GM19467 (cell line): ENCODE measurements at regions not wholly inside any gene's neighbourhood (a gene's known extent, or its start where the extent isn't known, plus 50 kb on each side); places are given as distances from the start of the nearest gene placed in this dataset.

Source experiments
- ATAC-seq: cut with Tn5 transposase; IDR thresholded peaks from one replicate; pipeline ENCODE4 v1.9.1; 2021; ENCODE audit warnings: mild to moderate bottlenecking, moderate library complexity; ENCODE audit not compliant: unreplicated experiment

DNA sequence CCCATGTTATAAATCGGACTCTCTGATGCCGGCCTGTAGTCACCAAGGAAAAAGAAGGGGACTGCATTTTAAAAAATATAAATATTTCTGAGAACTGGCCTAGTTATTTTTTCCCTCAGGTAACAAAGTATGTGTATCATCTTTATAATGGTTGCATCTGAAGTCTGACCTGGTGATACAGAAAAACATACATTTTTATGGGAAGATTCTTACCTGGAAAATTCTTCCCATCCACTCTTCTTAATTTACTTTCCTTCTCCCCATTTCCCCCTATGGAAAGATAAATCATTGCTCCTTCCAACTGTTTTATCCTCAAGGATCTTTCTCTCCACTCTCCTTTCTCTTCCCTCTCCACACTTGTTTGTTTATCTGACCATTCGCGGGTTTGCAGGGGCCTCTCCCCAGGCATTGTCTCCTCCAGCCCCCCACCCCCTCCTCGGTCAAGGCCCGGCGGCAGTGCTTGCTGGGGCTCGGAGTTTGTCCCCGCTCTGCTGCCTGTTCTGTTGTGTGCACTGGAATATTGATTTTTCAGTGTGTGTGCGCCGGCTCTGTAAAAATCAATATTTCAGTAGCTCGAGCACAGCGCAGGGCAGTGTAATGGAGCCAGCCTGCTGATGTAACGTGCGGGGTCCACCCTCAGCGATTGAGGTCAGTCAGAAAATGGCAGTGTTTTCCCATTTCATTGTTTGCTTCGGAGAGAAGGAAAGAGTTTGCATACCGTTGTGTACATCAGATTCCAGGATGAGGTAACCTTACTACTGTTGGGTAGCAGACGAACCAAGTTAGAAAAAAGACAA is 199.5 kb upstream of the NFE2L3 start:
- ATAC-seq, result no peak

DNA sequence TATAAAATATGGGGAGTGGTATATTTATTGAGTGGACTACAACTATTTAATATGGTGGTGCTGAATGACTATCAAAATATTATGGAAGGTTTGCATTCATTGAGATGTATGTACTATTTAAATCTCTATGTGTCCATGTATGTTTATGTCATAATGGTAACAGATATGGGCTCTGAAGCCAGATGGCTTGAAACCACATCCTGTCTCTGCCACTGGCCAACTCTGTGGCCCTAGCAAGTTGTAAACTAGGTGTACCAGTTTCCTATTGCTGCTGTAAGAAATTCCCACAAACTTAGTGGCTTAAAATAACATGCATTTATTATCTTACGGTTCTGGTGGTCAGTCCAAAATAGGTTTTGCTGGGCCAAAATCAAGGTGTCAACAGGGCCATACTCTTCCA is 198.1 kb upstream of the NFE2L3 start:
- ATAC-seq, result no peak

DNA sequence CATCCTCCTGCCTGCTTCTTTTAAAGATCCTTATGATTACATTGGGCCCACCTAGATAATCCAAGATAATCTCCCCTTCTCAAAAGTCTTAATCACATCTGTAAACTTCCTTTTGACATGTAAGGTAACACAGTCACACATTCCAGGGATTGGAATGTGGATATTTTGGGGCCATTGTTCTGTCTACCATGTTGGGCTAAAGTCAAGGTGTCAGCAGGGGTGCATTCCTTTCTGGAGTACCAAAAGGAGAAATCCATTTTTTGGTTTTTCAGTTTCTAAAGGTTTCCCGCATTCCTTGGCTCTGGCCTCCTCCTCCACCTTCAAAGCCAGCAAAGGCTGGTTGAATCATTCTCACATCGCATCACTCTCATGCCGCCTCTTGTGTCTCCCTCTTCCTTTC is 197.6 kb upstream of the NFE2L3 start:
- no peak for ATAC-seq

DNA sequence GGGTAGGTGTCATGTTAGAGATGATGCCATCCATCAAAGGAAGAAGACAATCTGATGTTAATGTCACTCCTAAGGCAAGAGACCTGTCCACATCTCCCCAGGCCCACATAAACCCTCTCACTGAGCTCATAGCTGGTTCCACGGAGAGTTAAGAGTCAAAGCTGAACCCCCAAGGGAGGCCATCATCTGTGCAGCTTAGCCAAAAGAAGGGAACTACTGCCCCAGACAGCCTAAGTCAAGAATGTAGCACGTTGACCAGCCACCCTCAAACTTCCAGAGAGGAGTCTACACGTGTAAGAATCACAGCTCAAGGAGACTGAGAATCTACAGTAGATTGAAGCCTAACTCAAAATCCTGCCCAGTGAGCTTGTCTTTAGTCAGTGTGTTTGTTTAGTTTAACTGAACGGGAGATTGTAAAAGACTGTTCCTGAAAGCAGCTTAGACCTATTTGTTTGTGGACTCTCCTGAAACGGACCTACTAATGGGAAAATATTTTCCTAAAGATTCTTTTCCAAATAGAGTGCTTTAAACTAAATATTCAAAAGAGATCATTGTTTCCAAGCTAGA is 192.7 kb upstream of the NFE2L3 start:
- ATAC-seq, result no peak

DNA sequence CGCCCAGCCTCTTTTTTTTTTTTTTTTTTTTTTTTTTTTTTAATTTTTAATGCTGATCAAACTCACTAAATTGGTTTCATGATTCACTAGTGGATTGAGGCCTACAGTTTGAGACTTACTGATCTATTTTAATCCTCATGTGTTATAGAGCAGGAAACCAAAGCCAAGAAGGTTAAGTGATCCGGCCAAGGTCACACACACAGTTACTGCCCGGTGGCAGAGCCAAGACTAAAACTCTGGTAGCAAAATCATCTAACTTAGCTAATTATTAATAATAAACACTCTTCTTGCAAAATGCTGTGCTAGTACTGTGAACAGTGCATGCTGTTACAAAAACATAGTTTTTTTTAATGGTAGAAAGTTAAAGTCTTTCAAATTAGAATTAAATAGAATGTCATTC is 188.3 kb upstream of the NFE2L3 start:
- no peak for ATAC-seq

DNA sequence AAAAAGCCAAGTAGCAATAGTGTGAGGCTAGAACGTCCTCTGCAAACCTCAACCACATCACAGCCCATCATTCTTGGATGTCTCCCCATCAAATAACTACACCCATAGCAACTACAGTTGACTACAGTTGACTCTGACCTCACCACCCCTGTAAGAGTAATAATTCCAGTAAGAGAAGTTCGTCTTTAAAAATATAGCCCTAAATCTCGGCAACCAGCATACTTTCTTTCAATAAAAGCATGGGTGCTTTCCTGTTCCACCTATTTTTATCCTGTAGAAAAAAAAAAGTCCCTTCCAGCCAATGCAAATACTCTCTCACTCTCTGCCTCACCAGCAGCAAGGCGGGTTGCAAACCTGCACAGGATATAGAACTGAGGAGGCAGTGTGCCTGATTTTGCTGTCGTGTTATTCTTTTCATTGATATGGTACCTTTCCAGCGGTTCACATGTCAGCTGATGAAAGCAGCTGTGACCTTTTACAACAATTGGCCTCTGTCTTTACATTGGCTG is 187.5 kb upstream of the NFE2L3 start:
- ATAC-seq, result peak; percentile 22

DNA sequence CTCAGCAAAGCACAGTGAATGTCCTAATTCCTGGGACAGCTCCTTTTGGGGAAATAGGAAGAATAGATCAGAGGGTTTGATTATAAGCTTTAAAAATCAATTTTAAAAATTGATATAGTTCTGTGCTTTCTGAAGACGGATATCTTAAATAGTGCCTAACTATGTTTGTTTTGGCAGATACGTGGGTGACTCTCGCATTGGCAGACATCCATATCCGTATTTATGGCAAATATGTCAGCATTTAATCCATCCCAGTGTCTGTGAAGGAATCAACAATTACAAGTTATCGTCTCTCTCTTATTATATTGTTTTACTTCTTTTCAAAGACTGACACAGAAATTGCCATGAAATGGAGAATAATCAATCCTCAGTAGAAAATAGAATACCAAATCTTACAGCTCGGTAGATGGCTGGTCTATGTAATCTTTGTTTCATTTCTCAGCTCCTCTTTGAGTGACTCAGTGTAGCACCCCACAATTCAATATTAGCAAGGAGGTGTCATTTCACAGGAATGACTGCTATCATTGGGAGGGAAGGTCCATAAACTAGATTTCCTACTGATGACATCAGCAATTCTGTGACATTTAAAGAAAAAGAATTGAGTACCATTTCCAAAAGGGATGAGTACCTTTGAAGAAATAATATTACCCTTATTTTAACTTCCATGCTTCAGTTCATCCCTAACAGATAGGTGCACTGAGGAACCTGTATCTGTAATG is 186.4 kb upstream of the NFE2L3 start:
- no peak for ATAC-seq

DNA sequence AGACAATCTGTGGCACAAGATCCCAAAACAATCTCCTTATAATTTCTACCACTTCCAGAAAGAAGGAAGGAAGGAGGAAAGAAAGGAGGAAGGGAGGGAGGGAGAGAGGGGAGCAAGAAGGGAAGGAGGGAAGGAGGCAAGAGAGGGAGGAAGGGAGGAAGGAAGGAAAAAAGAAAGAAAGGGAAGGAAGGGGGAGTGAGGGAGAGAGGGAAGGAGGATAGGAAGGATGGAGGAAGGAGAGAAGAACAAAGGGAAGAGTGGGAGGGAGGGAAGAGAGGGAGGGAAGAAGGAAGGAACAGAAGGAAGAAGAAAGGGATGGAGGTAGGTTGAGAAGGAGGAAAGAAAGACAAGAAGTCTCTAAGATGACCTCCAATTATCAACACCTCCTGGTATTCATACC is 185.5 kb upstream of the NFE2L3 start:
- ATAC-seq, result no peak

DNA sequence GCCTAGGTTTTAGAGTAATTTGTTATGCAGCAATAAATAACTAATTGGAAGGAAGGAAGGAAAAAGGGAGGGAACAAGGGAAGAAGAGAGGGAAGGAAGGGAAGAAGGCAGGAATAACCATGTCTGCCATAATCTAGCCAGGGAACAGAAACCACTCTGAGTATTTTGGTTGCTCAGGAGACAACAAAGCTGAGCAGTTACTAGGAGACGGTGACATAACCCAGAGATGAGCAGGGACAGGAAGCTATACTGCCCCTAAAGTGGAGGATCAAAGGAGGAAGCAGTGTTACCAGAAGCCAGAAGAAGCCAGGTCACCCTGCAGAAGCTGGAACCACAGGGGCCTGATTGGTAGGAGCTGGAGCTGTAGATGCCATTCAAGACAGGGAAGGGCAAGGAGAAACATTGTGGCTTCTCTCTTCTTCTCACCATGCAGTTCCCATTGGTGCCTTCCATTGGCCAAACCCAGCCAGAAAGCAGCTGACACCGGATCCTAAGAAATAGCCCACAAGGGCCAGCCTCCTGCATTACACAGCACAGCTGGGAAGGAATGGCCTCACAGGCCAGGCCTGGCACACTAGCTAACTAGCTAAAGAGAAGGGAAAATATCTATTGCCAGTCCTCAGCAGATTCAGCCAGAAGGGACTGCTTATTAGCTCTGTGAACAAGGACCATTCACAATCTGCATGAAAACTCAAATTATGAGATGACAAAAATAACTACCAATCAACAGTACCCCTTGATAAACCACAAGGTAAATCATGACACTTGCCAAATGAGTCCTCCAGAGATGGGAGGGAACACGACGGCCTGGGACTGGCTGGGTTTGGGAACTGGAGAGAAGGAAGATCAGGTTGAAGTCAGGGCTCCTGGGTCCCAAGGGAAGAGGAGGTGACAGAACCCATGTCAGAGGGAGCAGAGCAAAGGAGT is 184.5 kb upstream of the NFE2L3 start:
- peak; percentile 29 for ATAC-seq

DNA sequence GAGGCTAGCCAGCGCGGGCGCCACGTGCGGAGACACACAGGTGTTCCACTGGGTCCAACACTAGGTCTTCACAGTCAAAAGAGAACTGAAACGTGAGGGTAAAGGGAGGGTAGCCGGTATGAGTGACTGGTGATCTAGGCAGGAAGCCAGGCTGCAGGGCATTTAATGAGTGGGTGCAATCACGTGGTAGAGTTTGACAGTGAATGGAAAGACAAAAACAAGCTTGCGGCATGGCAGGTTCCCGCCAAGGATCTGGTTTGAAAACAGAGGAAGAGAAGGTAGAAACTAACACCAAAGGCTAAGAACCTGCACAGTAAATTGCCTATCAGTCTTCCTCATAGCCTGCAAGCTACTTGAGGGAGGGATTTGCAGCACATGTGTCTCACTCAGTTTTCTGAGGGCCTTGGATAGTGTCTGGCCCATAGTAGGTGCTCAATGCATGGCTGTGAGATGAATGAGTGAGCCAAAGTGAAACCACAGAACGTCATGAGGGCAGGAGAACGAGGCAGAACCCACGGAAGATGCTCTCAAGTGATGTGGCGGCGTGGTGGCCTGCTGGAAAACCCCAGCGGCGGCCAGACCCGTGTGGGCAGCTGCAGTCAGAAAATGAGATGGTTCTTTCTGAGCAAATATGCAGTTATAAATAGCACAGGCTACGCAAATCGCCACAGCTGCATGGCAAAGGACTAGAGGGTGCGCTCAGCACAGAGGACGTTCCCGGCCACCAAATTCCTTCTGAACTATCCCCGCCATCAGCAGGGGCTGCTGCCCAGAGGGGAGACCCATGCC is 183.6 kb upstream of the NFE2L3 start:
- peak; percentile 63 for ATAC-seq

DNA sequence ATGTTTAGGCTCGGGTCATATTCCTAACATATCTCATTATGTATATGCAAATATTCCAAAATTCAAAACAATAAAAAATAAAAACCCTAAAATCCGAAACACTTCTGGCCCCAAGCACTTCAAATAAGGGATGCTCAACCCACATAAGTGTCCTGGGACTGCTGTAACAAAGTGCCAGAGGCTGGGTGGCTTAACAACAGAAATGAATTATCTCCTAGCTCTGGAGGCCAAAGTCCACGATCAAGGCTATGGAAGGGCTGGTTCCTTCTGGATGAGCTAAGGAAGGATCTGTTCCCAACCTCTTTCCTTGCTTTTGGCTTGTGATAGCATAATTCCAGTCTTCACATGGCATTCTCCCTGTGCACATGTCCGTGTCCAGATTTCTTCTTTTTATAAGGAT is 181.6 kb upstream of the NFE2L3 start:
- no peak for ATAC-seq

DNA sequence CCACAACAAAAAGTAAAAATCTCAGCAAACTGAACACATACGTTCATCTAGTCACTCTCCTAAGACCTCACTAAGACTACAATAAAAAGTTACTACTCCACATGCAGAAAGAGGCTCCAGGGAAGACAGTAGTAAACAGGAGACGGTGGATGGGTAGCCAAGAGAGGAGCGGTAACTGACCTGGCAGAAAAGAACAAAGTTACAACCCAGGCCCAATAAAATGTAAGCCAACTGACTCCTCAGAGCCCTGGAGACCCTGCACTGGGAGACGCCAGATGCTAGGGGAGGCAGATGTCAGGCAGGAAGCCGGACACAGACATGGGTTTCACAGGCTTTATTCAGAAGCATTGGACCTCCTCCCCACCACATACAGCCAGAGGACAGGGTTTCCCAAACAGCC is 181.1 kb upstream of the NFE2L3 start:
- no peak for ATAC-seq

DNA sequence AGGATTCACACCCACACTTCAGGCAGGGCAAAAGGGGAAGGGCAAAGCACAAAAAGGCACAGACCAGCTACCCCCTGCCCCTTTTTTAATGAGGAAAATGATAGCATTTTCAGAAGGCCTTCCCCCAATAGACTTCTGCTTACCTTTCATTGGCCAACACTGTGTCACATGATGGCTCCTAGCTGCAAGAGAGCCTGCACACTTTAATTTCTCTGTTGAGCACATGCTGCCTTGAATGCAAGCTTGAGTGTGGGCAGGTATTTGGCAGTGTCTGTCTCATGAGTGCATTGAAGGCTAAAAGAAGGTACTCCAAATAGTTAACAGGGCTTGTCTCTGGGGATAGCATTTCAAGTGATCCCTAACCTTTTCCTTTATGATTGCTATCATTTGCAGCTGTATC is 175.4 kb upstream of the NFE2L3 start:
- ATAC-seq, result no peak

DNA sequence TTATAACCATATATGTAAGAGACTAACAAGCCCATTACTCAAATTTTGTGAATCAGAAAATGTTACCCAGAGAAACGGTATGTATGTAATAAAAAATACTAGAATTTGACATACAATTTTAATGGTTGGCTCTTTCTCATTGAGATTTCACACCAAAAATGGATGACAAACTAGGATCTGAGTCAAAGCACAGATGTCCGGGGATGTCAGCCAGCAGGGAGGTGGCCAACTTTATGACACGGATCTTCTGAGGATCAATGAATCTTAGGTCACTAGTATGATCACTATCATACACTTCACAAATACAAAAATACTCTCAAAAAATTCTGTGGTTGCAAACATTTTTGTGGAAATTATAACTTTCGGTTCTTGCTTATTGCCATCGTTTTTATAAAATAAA is 173.5 kb upstream of the NFE2L3 start:
- ATAC-seq, result no peak

DNA sequence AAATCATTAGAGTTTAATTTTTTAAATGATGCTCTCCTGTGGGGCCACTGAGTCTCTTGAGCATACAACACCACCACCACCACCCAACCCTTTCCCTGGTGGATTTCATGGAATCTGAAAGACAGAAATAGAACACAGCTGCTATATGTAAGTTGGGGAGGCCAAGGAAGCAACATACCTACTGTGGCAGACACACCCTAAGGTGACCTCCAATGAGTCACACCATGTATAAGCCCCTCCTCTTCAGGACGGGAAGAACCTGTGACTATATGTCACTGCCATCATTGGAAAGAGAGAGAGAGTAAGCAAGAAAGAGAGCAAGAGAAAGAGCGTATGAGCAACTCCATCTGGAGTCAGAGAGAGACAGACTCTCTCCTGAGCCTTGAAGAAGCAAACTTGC is 172.4 kb upstream of the NFE2L3 start:
- no peak for ATAC-seq

DNA sequence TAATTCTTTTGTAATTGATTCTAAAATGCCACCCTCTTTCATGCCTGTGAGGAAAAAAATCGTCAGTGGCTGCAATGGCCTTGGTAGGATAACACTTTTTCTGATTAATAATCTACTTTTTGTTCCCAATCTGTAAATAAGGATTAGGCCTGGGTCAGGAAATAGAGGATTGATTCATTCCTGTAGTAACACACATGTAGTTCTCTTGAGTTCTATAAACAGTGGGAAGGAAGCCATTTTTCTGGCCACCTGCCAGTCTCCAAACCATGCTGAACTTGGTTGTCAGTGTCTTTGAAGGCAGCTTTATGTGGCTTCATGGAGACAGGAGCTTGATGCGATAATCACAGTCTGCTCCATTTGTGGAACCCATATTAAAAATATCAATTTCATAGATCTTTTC is 169.3 kb upstream of the NFE2L3 start:
- ATAC-seq, result no peak

DNA sequence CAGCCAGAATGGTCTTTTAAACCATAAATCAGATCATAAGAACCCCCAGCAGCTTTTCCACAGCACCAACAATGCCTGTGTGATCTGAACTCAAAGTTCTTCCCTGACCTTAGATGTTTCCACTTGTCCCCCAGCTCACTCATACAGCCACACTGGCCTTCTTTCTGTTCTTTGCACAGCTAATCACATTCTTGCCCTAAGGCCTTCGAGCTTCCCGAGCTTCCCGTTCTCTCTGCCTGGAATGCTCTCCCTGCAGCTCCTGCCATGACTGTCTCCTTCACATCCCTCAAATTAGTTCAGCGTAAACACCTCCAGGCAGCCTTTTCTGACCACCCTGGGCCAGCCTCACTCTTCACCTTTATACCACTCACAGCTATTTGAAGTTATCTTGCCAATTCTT is 166.8 kb upstream of the NFE2L3 start:
- ATAC-seq, result no peak

DNA sequence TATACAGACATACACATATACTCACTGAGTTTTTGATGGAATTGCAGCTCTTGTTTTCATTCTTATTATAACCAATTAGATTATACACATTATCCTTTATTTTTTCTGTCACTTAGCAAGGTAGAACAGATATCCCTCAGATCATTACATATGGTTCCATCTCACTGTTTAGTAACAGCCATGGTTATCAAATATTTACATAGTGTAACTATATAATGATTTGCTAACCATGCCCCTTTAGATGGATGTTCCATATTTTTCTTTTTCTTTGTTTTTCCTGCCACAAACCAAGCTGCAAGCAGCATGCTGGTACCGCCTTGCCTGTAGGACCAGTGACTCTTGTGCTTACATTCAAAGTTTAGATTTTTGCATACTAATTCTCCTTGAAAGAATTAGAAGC is 163.4 kb upstream of the NFE2L3 start:
- ATAC-seq, result no peak

DNA sequence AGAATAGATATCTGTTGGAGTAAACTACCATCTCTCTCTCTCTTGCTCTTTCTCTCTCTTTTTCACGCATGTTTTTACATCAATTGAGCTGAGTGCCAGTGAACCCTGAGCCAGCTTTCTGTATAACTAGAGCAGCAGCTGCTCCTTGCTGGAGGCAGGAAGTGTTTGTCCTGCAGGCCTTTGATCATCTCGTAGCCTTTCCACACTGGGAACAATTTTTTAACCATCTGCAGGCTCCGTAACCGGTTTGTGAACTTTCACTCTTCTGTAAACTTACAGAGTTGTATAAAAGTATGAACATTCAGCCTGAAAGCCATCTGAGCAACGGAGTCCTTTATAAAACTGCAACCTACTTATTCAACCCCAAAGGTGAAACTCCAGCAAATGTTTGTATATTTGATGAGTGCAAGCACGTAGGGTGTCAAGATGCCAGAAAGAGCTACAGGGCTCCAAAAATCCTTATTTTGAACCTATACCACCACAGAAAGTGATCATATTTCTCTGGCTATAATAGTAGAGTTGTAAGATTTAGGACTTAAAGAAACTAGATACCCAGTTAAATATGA is 162.8 kb upstream of the NFE2L3 start:
- ATAC-seq, result no peak

DNA sequence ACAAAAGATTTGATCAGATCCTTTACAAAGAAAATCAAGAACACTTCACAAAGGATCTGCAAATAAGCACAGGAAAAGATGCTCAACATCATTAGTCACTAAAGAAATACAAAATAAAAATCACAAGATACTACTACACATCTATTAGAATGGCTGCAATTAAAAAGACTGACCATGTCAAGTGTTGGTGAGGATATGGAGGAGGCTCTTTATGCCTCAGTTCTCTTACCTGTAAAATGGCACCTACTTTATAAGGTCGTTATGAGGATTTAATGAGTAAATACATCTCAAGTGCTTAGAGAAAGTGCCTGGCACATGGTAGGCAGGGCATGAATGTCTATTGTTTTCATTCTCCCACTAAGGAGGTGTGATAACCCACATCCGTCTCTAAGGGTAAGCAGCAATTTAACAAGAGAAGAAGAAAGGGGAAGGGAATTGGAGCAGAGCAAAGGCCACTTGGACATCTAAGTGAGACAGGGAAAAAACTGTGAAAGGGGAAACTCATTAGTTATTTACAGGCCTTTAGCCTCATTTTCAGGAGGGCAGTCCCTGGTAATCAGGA is 157.5 kb upstream of the NFE2L3 start:
- ATAC-seq, result no peak
